Stimulated activated CD4-positive, alpha-beta T cell treated with anti-CD3 and anti-CD28 coated beads, Interleukin-15, amount 100 ng/mL, for 48 hours (primary cell): ENCODE measurements at regions not wholly inside any gene's neighbourhood (a gene's known extent, or its start where the extent isn't known, plus 50 kb on each side); places are given as distances from the start of the nearest gene placed in this dataset.

Source experiments
- DNase-seq, 2 donors: peaks; one replicate each; pipeline ENCODE4 v3.0.0-alpha.2; 2020; ENCODE audit warnings: low read depth in 2 of 2

DNA sequence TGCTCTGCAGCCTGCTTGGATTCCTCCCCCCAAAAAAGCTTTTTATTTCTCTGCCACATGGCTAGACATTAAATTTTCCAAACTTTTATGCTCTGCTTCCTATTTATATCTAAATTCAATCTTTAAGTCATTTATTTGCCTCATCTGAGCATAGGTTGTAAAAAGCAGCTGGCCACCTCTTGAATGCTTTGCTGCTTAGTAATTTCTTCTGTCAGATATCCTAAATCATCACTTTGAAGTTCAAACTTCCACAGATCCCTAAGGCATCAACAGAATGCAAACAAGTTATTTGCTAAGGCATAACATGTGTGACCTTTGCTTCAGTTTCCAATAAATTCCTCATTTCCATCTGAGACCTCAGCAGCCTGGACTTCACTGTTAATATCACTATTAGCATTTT, 209.6 kb downstream of the FSCB start:
- no peak for DNase-seq

DNA sequence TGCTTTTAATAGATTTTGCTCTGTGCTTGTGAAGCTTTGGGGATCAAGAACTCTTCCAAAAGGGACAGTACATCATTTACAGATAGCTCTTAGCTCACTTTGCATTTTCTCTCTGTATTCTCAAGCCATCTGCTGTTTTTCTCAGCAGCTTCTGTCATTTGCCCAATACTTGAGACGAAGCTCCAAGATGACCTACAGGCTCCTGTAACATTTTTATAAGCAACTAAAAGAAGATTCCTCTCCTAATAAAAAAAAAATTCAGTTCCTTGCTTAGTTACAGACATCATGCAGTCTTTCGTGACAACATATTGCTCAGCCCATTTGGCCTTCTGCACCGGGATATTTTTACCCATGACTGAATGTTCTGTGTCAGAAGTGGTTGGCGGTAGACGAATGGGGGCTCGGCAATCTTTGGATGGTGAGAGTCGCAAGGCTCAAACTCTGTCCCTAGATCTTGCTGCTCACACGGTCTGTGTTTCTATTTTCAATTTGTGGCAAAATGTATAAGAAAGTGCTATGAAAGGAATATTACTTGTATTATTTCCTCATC, 215.6 kb downstream of the FSCB start:
- no peak for DNase-seq

DNA sequence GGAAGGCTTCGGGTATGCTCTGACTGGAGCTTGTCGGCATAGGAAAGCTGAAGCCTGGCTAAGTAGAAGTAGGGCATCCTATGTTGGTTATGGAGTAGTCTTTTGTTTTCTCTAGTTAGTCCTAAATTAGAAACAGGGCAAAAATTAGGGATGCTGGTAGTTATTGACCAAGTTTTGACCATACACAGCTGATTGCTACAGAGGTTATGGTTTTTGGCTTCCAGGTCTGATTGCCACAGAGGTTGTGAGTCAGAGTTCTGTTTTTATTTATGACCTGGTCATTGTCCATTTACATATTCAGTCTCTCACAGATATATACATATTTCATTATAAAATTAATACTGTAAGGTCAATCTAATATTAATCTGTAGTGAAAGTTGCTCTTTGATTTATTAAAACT, 219.2 kb downstream of the FSCB start:
- no peak for DNase-seq

DNA sequence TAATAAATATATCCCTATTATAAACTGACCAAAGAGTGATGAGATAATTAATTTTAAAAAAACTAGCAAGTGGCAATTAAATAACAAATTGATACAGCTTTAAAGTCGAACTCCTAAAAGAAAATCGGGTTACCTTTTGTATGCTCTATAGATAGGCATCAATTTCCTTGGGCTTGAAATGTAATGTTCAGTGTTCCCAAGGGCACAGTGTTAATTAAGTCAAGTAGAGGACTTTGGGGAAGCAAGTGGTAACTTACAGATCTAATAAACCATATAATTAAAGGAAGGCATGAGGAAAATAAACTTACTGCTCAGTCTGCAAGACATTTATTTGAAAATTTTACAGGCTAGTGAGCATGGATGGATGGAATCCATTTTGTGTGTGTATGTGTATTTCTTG, 220.9 kb downstream of the FSCB start:
- DNase-seq, result no peak

DNA sequence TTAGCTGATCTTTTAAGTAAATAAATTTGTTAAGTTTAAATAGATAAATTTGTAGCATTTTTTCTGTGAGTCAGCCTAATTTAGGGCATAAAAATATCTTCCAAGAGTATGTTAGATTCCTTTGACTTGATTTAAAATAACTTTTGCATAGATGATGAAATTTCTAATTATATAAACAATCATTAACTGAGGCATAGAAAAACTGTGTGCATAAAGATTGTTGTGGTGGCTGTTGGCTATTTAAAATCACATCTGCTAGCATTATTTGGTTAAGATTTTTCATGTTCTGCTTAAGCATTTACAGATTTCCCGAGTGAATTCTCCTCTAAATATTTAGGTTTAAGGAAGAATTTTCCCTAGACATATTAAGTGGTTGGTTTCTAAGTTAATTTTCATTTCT, 223.2 kb downstream of the FSCB start:
- no peak for DNase-seq

DNA sequence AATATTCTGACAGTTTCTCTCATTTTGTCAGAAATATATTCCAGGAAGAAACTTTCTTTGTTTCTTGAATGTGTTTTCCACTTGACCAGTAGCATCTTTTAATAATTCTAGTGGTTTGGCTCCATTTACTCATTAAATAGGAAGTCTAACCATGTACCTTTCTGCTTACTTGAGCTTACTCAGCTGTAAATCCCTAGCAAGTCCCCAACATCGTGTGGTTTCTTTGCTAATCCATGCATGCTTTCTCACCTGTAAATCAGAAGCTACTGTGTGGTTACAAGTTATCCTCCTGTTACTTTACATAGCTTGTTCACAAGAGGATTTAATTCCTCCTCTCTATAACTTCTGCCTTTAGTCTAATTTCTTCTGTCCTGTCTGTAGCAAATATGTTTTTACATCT, 227.7 kb downstream of the FSCB start:
- DNase-seq, result no peak

DNA sequence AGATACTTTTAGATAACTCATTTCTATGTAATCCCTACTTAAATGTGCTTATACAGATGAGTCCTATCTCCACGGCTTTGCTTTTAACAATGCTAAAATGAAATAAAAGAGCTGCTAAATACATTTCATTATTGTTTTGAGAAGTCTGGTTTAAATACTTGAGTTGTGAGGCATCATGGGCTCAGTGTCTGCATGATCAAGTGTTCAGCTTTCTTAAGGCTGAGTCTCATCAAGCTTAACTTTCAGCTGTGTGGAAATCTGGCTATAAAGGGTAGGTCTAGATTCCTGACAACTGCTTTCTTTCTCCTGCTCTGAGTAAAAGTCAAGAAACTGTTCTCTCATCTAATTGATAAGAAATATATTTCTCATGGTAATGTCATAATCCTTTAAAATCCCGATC, 235.4 kb downstream of the FSCB start:
- no peak for DNase-seq

DNA sequence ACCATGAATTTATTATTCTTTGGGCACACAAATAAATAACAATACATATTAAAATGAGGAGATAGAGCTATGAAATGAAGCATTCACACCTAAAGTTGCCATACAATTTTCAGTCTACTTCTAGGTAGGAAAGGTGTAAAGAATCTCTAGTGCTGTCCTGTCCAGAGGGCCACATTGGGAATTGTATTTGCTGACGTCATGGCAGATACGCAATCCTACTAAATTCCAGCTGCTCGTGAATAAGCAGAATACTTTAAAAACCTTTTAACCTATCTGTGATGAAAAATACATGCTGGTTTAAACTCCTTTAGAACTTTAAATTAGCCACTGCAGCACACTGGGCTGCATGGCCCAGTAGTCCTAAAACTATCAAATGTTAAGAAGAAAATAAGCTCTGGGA, 236.1 kb downstream of the FSCB start:
- DNase-seq, result no peak

DNA sequence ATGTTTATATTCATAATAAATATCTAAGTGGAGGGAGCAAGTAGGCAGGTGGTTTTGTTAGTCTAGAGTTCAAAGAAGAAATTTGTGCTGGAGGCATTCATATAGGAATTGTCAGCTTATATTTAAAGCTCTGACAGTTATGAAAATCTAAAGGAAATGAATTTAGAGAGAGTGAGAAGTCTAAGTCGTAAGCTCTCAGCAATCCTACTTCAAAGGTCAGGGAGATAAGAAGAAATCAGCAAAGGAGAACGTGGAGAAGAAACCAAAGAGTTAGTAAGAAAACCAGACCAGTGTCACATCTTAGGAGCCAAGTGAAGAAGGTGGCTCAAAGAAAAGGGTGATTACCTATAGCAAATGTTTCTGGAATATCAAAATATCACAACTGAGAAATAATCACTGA, 241.8 kb downstream of the FSCB start:
- no peak for DNase-seq

DNA sequence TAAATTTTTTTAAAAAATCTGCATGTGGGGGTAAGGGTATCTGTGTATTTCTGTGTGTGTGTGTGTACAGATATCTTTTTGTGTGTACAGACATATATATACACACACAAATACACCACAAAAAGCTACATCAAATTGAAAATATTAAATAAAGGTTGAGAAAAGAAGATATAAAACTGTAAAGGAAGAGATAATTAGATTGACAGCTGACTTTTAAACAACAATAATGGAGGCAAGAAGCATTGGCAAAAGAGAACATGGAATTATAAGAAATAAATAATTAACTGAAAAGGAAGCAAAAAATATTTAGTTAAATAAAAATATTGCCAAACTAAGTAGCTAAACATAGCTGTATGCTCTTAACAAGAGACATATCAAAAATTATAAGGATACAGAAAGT, 291.4 kb downstream of the FSCB start:
- no peak for DNase-seq

DNA sequence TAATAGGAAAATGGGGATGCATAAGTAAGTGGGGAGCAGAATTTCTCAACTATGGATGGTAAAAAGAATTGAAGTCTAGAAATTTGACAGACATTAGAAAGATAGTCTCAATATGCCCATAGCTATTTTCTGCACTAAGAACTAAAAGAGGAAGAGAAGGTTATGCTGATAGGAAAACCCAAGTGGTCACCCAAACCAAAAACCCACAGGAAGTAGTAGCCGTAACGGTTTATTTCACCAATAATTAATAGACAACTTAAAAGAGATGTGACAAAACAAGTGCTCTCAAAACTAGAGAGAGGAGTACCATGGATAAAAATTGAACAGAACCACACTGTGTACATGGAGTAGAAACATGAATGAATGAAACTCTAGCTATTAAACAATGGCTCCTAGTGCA, 295.4 kb downstream of the FSCB start:
- no peak for DNase-seq

DNA sequence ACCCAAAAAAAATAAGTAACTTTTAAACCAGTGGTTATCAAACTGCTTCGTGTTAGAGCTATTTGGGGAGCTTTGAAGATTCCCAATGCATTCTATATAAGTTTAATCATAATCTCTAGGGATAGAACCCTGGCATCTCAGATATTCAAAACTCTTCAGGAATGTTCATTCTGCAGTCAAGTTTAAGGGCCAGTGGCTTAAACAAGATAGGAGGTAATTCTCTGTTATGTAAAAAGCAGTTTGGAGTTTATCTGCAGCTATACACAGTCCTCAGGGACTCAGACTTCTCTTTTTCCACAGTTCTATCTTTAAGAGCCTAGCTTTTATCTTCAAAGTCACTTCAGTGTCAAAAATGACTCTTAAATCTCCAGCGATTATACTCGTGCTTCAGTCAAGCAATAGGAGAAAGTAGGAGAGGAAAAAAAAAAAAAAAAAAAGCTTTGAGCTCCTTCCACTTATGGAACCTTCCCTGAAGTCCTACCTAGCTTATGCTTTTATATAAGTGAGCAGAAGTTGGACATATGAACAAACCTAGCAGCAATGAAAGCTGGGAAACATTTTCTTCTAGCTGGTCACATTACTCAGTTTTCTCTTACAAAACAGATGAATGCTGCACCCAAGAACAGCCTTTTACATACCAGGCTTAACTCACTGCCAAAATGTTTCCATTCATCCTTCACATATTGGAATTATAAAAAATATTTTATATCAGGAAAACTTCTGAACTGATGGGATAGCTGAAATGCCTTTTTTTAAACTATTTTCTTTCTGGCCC, 302.8 kb downstream of the FSCB start:
- DNase-seq, result no peak

DNA sequence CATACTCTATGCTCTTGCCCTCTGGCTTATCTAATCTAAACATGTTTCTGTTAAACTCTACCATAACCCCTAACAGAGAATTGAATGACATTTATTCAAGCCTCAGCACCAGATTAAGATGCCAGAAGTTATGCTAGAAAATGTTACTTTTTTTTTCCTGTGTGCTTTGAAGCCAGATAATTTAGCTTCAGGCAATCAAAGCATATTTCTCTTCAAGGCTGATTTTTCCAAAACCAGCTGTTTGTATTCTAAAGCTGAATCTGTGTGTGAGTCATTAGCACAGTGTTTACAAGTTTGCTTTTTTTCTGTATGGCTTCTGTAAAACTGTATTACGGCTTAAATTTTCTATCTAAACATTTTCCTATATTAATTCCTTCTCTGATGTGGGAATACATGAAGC, 326.1 kb downstream of the FSCB start:
- DNase-seq, result no peak

DNA sequence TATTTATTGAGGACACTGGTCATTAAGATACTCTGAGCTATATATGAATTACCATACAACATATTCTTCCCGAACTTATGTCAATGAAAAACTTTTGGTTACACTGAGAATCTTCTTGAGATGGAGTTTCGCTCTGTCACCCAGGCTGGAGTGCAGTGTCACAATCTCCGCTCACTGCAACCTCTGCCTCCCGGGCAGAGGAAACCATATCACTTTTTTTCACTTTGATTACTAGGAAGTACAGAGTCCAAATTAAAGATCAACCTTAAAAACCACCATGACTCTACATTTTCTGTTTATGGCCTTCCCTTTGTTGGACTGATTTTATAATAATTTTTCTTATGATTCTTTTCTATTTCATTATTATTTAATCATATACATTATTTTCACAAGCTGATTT, 336.5 kb downstream of the FSCB start:
- no peak for DNase-seq

DNA sequence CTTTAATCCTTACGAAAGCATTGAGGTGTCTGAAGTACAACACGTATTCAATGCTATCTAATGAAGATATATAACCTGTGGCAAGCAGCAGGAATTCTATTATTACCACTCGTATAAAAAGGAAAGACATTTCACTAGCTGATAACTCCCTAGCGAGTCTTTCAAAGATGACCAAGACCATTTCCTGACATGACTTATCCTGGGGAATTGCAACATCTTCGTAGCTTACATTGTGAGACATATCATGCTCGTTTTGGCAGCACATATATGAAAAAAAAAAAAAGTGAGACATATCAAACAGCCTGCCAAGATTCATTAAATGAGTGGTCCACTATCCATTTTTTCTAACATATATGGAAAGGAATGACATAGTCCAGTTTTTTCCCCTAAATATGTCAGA, 337.0 kb downstream of the FSCB start:
- DNase-seq, result no peak

DNA sequence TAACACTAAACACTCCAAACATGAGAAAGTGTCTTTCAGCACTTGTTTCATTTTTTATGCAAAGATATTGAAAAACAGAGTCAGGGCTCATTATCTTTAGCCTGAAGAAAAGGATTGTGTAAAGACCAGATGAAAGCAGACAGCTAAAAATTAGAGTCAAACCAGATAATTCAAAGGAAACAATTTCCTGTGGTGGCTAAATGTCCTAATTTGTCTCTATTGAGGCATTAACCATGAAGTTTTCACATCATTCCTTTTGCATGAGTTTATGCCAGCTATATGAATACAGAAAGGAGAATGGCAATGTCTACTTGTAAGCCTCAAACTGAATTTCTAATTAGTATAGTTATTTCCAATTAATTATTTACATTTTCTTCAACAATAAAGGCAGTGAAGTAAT, 338.5 kb downstream of the FSCB start:
- DNase-seq, result no peak

DNA sequence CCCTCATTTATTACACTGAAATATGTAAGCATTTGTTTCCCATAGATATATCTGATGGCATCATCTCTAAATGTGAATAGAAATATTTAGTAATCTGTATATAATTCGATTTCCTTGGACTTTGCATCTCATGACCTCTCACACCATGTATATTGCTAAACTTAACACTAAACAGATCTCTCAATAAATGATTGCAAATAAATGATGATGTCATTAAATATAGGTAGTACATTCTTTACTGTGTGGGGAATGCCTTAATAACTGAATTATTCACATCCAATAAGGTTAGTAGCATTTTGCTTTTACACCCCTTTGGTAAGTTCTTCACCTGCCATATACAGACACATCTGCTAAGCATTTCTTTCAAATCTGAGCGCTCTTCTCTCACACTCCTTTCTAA, 340.5 kb downstream of the FSCB start:
- DNase-seq, result no peak

DNA sequence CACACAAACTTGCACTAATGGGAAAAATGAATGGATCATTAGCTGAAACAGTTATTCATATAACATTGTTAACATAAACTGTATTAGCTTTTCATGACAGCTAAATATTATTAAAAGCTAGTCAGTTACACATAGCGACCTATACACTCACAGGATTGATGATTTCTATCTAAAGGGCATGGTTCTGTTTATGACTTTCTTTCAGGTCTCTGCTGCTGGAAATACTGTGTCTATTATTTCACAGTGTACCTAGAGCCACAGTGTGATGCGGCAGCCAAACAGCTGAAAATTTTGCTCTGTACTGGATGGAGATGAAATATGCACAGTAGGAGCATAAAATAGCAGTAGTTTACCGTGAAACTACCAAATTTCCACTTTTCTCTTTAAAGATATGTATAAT, 341.1 kb downstream of the FSCB start:
- DNase-seq, result no peak

DNA sequence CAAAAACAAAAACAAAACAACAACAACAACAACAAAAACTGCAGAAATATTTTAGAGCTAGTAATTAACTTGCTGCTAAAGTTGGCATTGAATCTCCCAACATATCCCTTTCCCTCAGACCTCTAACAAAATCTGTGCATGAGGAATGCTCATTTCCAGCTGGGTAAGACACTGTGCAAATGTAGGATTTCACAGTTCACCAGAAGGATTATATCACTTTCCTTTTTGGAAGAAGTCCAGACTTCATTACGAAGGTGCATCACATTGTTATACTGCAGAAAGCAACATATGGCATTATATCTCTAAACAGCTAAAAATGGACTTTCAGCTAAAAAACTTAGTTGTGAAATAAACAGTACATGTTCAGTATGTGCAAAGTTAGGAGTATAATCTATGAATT, 341.8 kb downstream of the FSCB start:
- no peak for DNase-seq

DNA sequence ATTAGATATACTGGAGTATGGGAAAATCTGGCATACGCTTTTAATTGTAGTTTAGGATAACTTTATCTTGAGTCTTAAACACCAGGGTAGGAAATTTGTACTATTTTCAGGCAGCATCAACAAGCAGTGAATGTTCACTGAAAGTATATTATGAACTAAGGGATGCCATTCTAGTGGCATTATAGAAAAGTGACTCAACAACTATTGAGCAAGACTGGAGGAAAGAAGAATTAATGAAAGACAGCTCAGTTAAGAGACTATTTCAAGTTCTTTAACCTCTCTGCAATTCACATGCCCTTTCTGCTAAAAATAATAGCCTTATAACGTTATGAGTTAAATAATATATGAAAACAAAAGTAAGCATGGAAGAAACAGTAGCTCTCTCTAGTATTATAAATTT, 343.1 kb downstream of the FSCB start:
- DNase-seq, result no peak

DNA sequence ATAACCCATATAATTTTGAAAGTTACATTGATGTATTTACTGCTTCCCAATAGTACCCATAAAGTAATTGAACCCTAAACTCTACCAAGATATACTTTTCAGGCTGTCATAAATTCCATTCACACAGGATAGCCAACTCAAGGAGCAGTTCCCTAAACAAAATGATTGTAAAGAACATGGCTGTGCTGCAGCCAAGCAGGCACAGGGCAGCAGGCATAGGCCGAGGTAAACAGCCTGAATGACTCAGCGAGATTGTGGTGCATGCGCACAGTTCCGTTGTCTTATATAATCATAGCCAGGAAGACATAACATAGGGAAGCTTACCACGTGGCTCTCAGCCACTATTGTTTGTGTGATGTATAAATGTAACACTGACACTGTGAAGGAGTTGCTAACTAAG, 344.9 kb downstream of the FSCB start:
- DNase-seq, result no peak

DNA sequence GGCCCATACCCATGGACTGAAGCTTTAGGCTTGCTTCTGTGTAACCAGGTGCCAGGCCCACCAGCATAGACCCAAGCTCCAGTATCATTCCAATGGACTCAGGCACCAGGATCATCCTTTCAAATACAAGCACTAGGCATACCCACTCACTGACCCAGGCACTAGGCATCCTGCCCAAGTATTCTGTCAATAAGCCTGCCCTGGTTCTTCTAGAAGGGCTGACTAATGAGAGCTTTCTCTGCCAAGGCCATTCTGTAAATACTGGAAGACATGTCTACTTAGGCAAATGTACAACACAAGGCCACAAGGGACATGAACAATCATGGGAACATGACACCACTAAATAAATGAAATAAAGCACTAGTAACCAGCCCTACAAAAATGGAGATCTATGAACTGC, 352.2 kb downstream of the FSCB start:
- no peak for DNase-seq

DNA sequence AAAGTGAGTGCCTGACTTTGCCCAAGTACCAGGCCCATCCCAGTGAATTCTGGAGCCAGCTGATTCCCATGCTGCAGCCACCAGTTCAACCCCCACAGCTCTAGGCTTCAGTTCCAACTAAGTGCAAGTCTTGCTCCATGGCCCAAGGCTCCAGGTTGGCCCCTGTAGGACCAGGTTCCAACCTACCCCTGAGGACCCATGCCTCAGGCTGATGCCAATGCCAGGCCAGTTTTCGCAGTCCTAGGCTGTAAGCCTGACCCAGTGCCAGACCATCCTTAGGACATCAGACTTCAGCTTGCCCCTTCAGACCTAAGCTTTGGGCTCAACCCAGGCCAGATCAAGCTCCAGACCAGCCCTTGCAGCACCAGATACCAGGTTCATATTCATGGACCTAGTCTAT, 352.6 kb downstream of the FSCB start:
- DNase-seq, result no peak
